SK-N-SH (cell line): ENCODE measurements at regions not wholly inside any gene's neighbourhood (a gene's known extent, or its start where the extent isn't known, plus 50 kb on each side); places are given as distances from the start of the nearest gene placed in this dataset.

Experiments used
- CTCF ChIA-PET: fragments of 300-600, 350-600 bp; formaldehyde crosslinking; extraction: SDS; loops from one replicate; lab custom pipeline; 2021; lab: Yijun Ruan, JAX
- POLR2A ChIA-PET: fragments of 350-600 bp; sonication (Branson Sonifier 250); formaldehyde crosslinking; extraction: SDS; loops from one replicate; lab custom pipeline; 2020; ENCODE audit warnings: antibody characterized with exemption, inconsistent platforms; lab: Yijun Ruan, JAX
- DNase-seq: peaks from one replicate; pipeline ENCODE4 v3.0.0; 2012
- H2AFZ ChIP-seq: fragments of 200-600 bp; sonication (generic); 2 replicates; pipeline ENCODE4 v1.8.1; 2016; ENCODE audit warnings: antibody characterized with exemption, mild to moderate bottlenecking, low read depth
- H3F3A ChIP-seq: fragments of 200-600 bp; sonication (generic); replicated peaks from 2 replicates; pipeline ENCODE3; 2016; ENCODE audit warnings: antibody characterized with exemption, mild to moderate bottlenecking; ENCODE audit not compliant: insufficient read depth
- H3K27ac ChIP-seq, 2 experiments: fragments of 200-500 bp in 1 of 2; fragments of 200-600 bp in 1 of 2; sonication (Bioruptor generic) in 1 of 2; sonication (generic), shearing (Covaris generic) in 1 of 2; 2 replicates each; pipeline versions ENCODE4 v1.5.1 to v1.6.1; 2014 to 2016; ENCODE audit warnings: low read depth in 2 of 2, inconsistent platforms in 1 of 2, low read length in 1 of 2, mild to moderate bottlenecking in 1 of 2, mixed read lengths in 1 of 2
- H3K27me3 ChIP-seq: fragments of 200-600 bp; sonication (generic), shearing (Covaris generic); 2 replicates; pipeline ENCODE4 v1.6.1; 2016; ENCODE audit warnings: mixed run types; ENCODE audit not compliant: insufficient read depth
- H3K36me3 ChIP-seq, 2 experiments: fragments of 200-500 bp in 1 of 2; fragments of 200-600 bp in 1 of 2; sonication (Bioruptor generic) in 1 of 2; sonication (generic) in 1 of 2; replicated peaks in 1 of 2; 2 replicates each; pipeline versions ENCODE3 to v1.5.1; 2014 to 2016; ENCODE audit warnings: low read length in 1 of 2, mild to moderate bottlenecking in 1 of 2; ENCODE audit not compliant: insufficient read depth in 2 of 2, control insufficient read depth in 1 of 2
- H3K4me1 ChIP-seq, 2 experiments: fragments of 200-500 bp in 1 of 2; fragments of 200-600 bp in 1 of 2; sonication (Bioruptor generic) in 1 of 2; sonication (generic), shearing (Covaris generic) in 1 of 2; 2 replicates each; pipeline versions ENCODE4 v1.5.1 to v1.6.1; 2014 to 2016; ENCODE audit warnings: low read depth in 1 of 2, low read length in 1 of 2, mixed run types in 1 of 2; ENCODE audit not compliant: insufficient read depth in 2 of 2, control insufficient read depth in 1 of 2
- H3K4me2 ChIP-seq: fragments of 200-600 bp; sonication (generic), shearing (Covaris generic); 2 replicates; pipeline ENCODE4 v1.6.1; 2017; ENCODE audit warnings: mixed run types
- H3K4me3 ChIP-seq, 2 experiments: fragments of 200-500 bp in 1 of 2; fragments of 200-600 bp in 1 of 2; sonication (Bioruptor generic) in 1 of 2; sonication (generic), shearing (Covaris generic) in 1 of 2; 2 replicates each; pipeline versions ENCODE4 v1.5.1 to v1.8.1; 2014 to 2016; ENCODE audit warnings: low read depth in 2 of 2, inconsistent platforms in 1 of 2, low read length in 1 of 2, mild to moderate bottlenecking in 1 of 2, mixed read lengths in 1 of 2, moderate library complexity in 1 of 2
- H3K79me2 ChIP-seq: fragments of 200-600 bp; sonication (generic); 2 replicates; pipeline ENCODE4 v1.8.1; 2017; ENCODE audit warnings: mild to moderate bottlenecking; ENCODE audit not compliant: insufficient read depth
- H3K9ac ChIP-seq: fragments of 200-600 bp; sonication (generic); 2 replicates; pipeline ENCODE4 v1.6.1; 2017; ENCODE audit warnings: mixed run types
- H3K9me2 ChIP-seq: fragments of 200-600 bp; sonication (generic); 2 replicates; pipeline ENCODE4 v1.6.1; 2017; ENCODE audit warnings: mixed run types
- H3K9me3 ChIP-seq: fragments of 200-600 bp; sonication (generic); 2 replicates; pipeline ENCODE4 v1.6.1; 2017; ENCODE audit warnings: mixed run types, mild to moderate bottlenecking, moderate library complexity
- H4K20me1 ChIP-seq: fragments of 200-600 bp; sonication (generic); 2 replicates; pipeline ENCODE4 v1.6.1; 2017; ENCODE audit warnings: mild to moderate bottlenecking, mixed run types; ENCODE audit not compliant: insufficient read depth
- EP300 ChIP-seq, 2 experiments: IDR thresholded peaks; 2 replicates each; pipeline versions ENCODE4 v1.4.0 to v1.6.1; 2012; ENCODE audit warnings: borderline replicate concordance in 1 of 2, low read depth in 1 of 2, low read length in 1 of 2
- FOSL2 ChIP-seq: IDR thresholded peaks from 2 replicates; pipeline ENCODE4 v1.4.0; 2012; ENCODE audit warnings: low read depth, mild to moderate bottlenecking, moderate library complexity, borderline replicate concordance
- FOXJ3 ChIP-seq: sonication (generic); formaldehyde crosslinking; IDR thresholded peaks from 2 replicates; pipeline ENCODE4 v1.5.1; 2020; ENCODE audit warnings: mild to moderate bottlenecking, missing genetic modification reagents
- GATA2 ChIP-seq: sonication (generic); formaldehyde crosslinking; IDR thresholded peaks from 2 replicates; pipeline ENCODE4 v1.5.0; 2020; ENCODE audit warnings: mild to moderate bottlenecking, missing genetic modification reagents
- JUND ChIP-seq: IDR thresholded peaks from 2 replicates; pipeline ENCODE4 v1.4.0; 2012
- MXI1 ChIP-seq: IDR thresholded peaks from 2 replicates; pipeline ENCODE4 v1.6.1; 2012; ENCODE audit warnings: mild to moderate bottlenecking, low read depth, low read length, improper control_type of control experiment
- POLR2AphosphoS5 ChIP-seq: IDR thresholded peaks from 2 replicates; pipeline ENCODE4 v1.6.1; 2012; ENCODE audit warnings: low read depth, low read length
- RCOR1 ChIP-seq: fragments of 150-350 bp; IDR thresholded peaks from 2 replicates; pipeline ENCODE4 v1.6.1; 2017; ENCODE audit warnings: antibody characterized with exemption, low read length
- RXRA ChIP-seq: IDR thresholded peaks from 2 replicates; pipeline ENCODE4 v1.4.0; 2012; ENCODE audit warnings: low read depth, mild to moderate bottlenecking, borderline replicate concordance
- SIN3A ChIP-seq: IDR thresholded peaks from 2 replicates; pipeline ENCODE4 v1.6.1; 2012; ENCODE audit warnings: low read depth, mild to moderate bottlenecking, low read length, moderate library complexity, borderline replicate concordance
- SMC3 ChIP-seq: IDR thresholded peaks from 2 replicates; pipeline ENCODE4 v1.6.1; 2012; ENCODE audit warnings: low read depth, low read length, improper control_type of control experiment
- TAF1 ChIP-seq: IDR thresholded peaks from 2 replicates; pipeline ENCODE4 v1.6.1; 2012; ENCODE audit warnings: low read depth, mild to moderate bottlenecking, low read length, moderate library complexity, borderline replicate concordance
- TCF12 ChIP-seq: IDR thresholded peaks from 2 replicates; pipeline ENCODE4 v1.4.0; 2012
- TEAD4 ChIP-seq: IDR thresholded peaks from 2 replicates; pipeline ENCODE4 v1.4.0; 2012; ENCODE audit warnings: mild to moderate bottlenecking, borderline replicate concordance; ENCODE audit not compliant: insufficient read depth
- WGBS: methylation state at CpG from one replicate; pipeline ENCODE4 v1.1.6; 2017; ENCODE audit warnings: low lambda C conversion rate; 5-methylcytosine and 5-hydroxymethylcytosine counted together
- TF ChIP-seq, protein P1 (sequence below): fragments of 150-350 bp; IDR thresholded peaks from 2 replicates; pipeline ENCODE4 v1.6.1; 2016; ENCODE audit warnings: mild to moderate bottlenecking, low read depth, low read length
- TF ChIP-seq, protein P2 (sequence below): IDR thresholded peaks from 2 replicates; pipeline ENCODE4; 2012
- TF ChIP-seq, protein P3 (sequence below): IDR thresholded peaks from 2 replicates; pipeline ENCODE4 v1.4.0; 2012; ENCODE audit warnings: low read depth

DNA sequence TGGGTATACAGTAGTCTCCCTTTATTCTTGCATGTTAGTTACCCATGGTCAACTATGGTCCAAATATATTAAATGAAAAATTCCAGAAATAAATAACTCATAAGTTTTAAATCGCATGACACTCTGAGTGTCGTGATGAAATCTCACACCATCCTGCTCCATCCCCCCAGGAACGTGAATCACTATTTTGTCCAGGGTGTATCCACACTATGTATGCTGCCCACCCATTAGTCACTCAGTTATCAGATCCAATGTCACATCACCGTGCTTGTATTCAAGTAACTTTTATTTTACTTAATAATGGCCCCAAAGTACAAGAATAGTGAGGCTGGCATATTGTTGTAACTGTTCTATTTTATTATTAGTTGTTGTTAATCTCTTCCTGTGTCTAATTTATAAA is 115.8 kb upstream of the SERP2 start (continued):
- TF ChIP-seq, protein P1, sequence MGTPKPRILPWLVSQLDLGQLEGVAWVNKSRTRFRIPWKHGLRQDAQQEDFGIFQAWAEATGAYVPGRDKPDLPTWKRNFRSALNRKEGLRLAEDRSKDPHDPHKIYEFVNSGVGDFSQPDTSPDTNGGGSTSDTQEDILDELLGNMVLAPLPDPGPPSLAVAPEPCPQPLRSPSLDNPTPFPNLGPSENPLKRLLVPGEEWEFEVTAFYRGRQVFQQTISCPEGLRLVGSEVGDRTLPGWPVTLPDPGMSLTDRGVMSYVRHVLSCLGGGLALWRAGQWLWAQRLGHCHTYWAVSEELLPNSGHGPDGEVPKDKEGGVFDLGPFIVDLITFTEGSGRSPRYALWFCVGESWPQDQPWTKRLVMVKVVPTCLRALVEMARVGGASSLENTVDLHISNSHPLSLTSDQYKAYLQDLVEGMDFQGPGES: no peak
- TF ChIP-seq TCF12 (no peak), RXRA (no peak), SMC3 (no peak)

DNA sequence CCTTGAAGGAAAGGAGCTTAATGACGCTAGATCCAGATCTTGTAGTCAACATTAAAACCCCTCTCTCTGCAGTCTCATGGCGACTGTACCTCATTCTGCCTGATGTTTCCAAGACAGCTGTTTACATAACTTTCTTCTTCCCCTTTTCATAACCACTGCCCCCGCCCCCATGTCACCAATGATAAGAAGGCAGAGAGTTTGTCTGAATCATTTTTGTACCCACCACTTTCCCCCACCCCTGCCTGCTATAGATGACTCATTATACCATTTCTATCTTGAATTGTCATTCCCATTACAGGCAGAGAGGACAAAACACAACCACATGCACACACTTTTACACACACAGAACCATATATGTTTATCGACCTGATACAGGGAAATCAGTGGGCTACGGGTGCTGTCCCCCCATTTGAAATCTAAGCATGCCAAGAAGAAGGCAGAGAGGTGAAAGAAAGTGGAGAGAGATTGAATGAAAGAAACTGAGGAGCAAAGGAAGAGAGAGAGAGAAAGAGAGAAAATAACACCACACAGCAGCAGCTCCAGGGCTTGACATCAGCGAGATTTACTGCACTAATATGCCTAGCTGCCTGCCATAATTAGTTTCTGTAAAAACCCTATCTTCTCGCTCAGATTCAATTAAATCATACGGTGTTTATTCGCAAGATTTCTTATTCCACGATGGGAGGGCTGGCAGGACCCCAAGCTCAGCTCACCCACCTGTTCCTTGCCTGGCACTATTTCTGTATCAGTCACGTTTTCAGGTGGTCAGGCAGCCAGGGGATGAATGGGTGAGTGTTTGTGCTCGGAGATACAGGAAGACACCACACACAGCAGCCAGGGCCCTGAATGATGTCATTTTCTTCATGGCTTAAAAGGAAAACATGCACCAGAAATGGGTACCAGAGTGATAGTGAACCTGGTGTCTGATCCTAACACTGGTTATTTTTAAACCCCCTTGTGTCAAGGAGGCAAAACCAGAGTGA is 114.3 kb upstream of the SERP2 start:
- Histone ChIP-seq H2AFZ (peak overlapping the region; percentile 48), H4K20me1 (no peaks in the 10 kb centered on the region), H3K36me3 (no peaks in the 10 kb centered on the region), H3K4me2 (peak overlapping the region; percentile 54; the same call in 1 of the 2 replicates), H3K27ac (peak overlapping the region; percentile 44 to 73), H3K9ac (peak overlapping the region; percentile 8; the same call in 1 of the 2 replicates), H3K4me3 (no peak overlapping the region), H3K4me1 (peaks cover 15 to 19% of the 10 kb centered on the region in 2 experiments), H3K9me2 (no peaks in the 10 kb centered on the region), H3F3A (no peaks in the 10 kb centered on the region), H3K27me3 (no peaks in the 10 kb centered on the region), H3K9me3 (no peaks in the 10 kb centered on the region), H3K79me2 (no peaks in the 10 kb centered on the region)
- DNase-seq: peak; percentile 33
- CTCF ChIA-PET: interaction anchor here (3.0 kb wide), 1 partner anchor 12 kb away, joined by 9 read pairs; no protein-coding TSS in a partner anchor
- POLR2A ChIA-PET: interaction anchor here (1.0 kb wide), 1 partner anchor 178 kb away, joined by 7 read pairs; no protein-coding TSS in a partner anchor
- TF ChIP-seq, protein P2, sequence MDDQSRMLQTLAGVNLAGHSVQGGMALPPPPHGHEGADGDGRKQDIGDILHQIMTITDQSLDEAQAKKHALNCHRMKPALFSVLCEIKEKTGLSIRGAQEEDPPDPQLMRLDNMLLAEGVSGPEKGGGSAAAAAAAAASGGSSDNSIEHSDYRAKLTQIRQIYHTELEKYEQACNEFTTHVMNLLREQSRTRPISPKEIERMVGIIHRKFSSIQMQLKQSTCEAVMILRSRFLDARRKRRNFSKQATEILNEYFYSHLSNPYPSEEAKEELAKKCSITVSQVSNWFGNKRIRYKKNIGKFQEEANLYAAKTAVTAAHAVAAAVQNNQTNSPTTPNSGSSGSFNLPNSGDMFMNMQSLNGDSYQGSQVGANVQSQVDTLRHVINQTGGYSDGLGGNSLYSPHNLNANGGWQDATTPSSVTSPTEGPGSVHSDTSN: peak; percentile 45
- TF ChIP-seq FOSL2 (peak; percentile 84), TCF12 (peak; percentile 22; the same call in 1 of the 2 replicates), MXI1 (no peak), JUND (peak; percentile 70), RCOR1 (peak; percentile 8; the same call in 1 of the 2 replicates)
- WGBS: 40% methylated on average over 12 of the region's 12 CpGs

DNA sequence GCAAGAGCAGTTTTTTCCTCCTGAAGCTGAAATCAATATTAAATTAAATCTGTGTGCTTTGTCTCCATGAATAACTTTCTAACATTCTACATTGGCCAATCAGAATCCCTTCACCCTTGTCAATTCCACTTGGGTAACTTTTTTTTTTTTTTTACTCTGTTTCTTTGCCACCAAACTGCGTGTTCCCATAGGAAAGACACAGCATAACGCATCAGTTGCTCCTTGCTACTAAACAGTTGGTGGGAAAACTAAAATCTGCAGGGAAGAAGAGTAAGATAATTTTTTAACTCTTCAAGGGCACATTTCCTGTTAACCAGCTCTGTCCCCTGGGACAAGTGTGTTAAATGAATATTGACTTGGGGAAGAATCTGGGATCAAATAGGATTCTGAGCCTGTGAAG is 113.3 kb upstream of the SERP2 start:
- peaks cover 15 to 19% of the 10 kb centered on the region in 2 experiments for H3K4me1 ChIP-seq
- H3K27me3 ChIP-seq: no peaks in the 10 kb centered on the region
- H3K9me2 ChIP-seq: no peaks in the 10 kb centered on the region
- no peaks in the 10 kb centered on the region for H3F3A ChIP-seq
- no peaks in the 10 kb centered on the region for H3K9me3 ChIP-seq
- no peaks in the 10 kb centered on the region for H3K79me2 ChIP-seq
- POLR2A ChIA-PET: interaction anchor here (0.7 kb wide), 1 partner anchor 9 kb away, joined by 3 read pairs; no protein-coding TSS in a partner anchor
- H2AFZ ChIP-seq: no peak overlapping the region
- WGBS: 100% methylated on average over 2 of the region's 2 CpGs
- H3K4me3 ChIP-seq: no peak overlapping the region
- no peaks in the 10 kb centered on the region for H4K20me1 ChIP-seq
- H3K4me2 ChIP-seq: 0 out of 2 replicates have a peak overlapping the region, but pooled peaks have one; percentile 54
- peak overlapping the region in 1 of 2 experiments; percentile 44; a peak in 1 of 4 replicates for H3K27ac ChIP-seq
- no peaks in the 10 kb centered on the region for H3K36me3 ChIP-seq
- H3K9ac ChIP-seq: no peak overlapping the region
- DNase-seq: no peak
- CTCF ChIA-PET: interaction anchor here (1.2 to 3.0 kb wide), 2 partner anchors 11 to 14 kb away, joined by 3 to 9 read pairs; no protein-coding TSS in a partner anchor
- TF ChIP-seq TAF1 (no peak), JUND (no peak), FOSL2 (no peak), TCF12 (no peak), FOXJ3 (CRISPR knock-in tag) (no peak), SIN3A (no peak), GATA2 (CRISPR knock-in tag) (no peak), MXI1 (no peak), RCOR1 (no peak), TEAD4 (no peak), POLR2AphosphoS5 (no peak), EP300 (IDR thresholded peaks at IDR 0.05; ENCODE audit: borderline replicate concordance in 1 of 2, low read depth in 1 of 2, low read length in 1 of 2) (no peak)
- TF ChIP-seq, protein P3, sequence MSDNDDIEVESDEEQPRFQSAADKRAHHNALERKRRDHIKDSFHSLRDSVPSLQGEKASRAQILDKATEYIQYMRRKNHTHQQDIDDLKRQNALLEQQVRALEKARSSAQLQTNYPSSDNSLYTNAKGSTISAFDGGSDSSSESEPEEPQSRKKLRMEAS: no peak
- TF ChIP-seq, protein P2: no peak
- TF ChIP-seq, protein P1: no peak
